Common myeloid progenitor, CD34-positive (primary cell): ENCODE measurements at regions not wholly inside any gene's neighbourhood (a gene's known extent, or its start where the extent isn't known, plus 50 kb on each side); places are given as distances from the start of the nearest gene placed in this dataset.

Source experiments
- CTCF ChIA-PET: fragments of 350-600 bp; sonication (Branson Sonifier 250); formaldehyde crosslinking; loops from one replicate; lab custom pipeline; 2021; ENCODE audit warnings: antibody characterized with exemption; lab: Charles Lee
- POLR2A ChIA-PET: fragments of 350-600 bp; sonication (Branson Sonifier 250); formaldehyde crosslinking; loops from one replicate; lab custom pipeline; 2021; ENCODE audit warnings: antibody characterized with exemption; lab: Charles Lee
- DNase-seq, 3 donors: peaks; one replicate each; pipeline versions ENCODE4 v3.0.0 to v3.0.0-alpha.2; 2013
- H3K27ac ChIP-seq, 2 experiments: 1 replicate in 1 of 2; 2 replicates in 1 of 2; pipeline ENCODE4 v1.7.0; 2013; ENCODE audit warnings: inconsistent platforms in 2 of 2, low read length in 2 of 2, mild to moderate bottlenecking in 2 of 2, low read depth in 1 of 2, moderate library complexity in 1 of 2; ENCODE audit not compliant: severe bottlenecking in 2 of 2, insufficient read depth in 1 of 2, poor library complexity in 1 of 2
- H3K27me3 ChIP-seq, 5 experiments: replicated peaks in 2 of 5; 1 replicate in 3 of 5; 2 replicates in 2 of 5; pipeline versions ENCODE4 v1.6.1 to v1.7.0; 2013; ENCODE audit warnings: low read length in 4 of 5, mild to moderate bottlenecking in 2 of 5, moderate library complexity in 2 of 5, inconsistent platforms in 1 of 5; ENCODE audit not compliant: insufficient read depth in 5 of 5, control insufficient read depth in 4 of 5
- H3K36me3 ChIP-seq, 4 experiments: 1 replicate in 2 of 4; 2 replicates in 2 of 4; pipeline versions ENCODE4 v1.6.1 to v1.7.0; 2013; ENCODE audit warnings: low read length in 3 of 4, control low read depth in 1 of 4, mild to moderate bottlenecking in 1 of 4; ENCODE audit not compliant: control insufficient read depth in 4 of 4, insufficient read depth in 4 of 4
- H3K4me1 ChIP-seq, 4 experiments: 1 replicate in 3 of 4; 2 replicates in 1 of 4; pipeline versions ENCODE4 v1.6.1 to v1.7.1; 2013; ENCODE audit warnings: low read length in 3 of 4, mild to moderate bottlenecking in 3 of 4, control low read depth in 1 of 4, inconsistent platforms in 1 of 4, moderate library complexity in 1 of 4; ENCODE audit not compliant: control insufficient read depth in 4 of 4, insufficient read depth in 4 of 4; ENCODE audit errors: control extremely low read depth in 1 of 4
- H3K4me3 ChIP-seq, 7 experiments: 1 replicate in 4 of 7; 2 replicates in 3 of 7; pipeline versions ENCODE4 v1.5.1 to v1.7.0; 2013; ENCODE audit warnings: mild to moderate bottlenecking in 7 of 7, low read length in 6 of 7, moderate library complexity in 6 of 7, inconsistent platforms in 2 of 7, low read depth in 2 of 7, control low read depth in 1 of 7; ENCODE audit not compliant: insufficient read depth in 4 of 7, control insufficient read depth in 1 of 7; ENCODE audit errors: extremely low read depth in 1 of 7
- H3K9me3 ChIP-seq, 5 experiments: 1 replicate in 4 of 5; 2 replicates in 1 of 5; pipeline versions ENCODE4 v1.6.1 to v1.7.1; 2013; ENCODE audit warnings: low read length in 4 of 5, mild to moderate bottlenecking in 2 of 5, inconsistent platforms in 1 of 5, low read depth in 1 of 5, moderate library complexity in 1 of 5; ENCODE audit not compliant: control insufficient read depth in 4 of 5, insufficient read depth in 2 of 5; ENCODE audit errors: control extremely low read depth in 1 of 5
- WGBS: methylation state at CpG from one replicate; pipeline ENCODE4 v1.1.5; 2013; ENCODE audit not compliant: insufficient coverage; 5-methylcytosine and 5-hydroxymethylcytosine counted together

- no peak for DNase-seq
- H3K27me3 ChIP-seq = no peaks in the 10 kb centered on the region
- 86% methylated on average over 1 of the region's 3 CpGs for whole genome bisulfite sequencing
- CTCF ChIA-PET = no interaction called here
- POLR2A ChIA-PET = no interaction called here
- no peaks in the 10 kb centered on the region for H3K36me3 ChIP-seq
- H3K9me3 ChIP-seq = no peaks in the 10 kb centered on the region
- H3K27ac ChIP-seq = no peak overlapping the region
- H3K4me3 ChIP-seq = no peak overlapping the region
- H3K4me1 ChIP-seq = no peaks in the 10 kb centered on the region
These were observed 673.4 kb downstream of the DTWD2 start for GRCh38 chr5:118314931-118315330.

- ChIA-PET POLR2A (no interaction called here), CTCF (no interaction called here)
- H3K27me3 ChIP-seq = no peaks in the 10 kb centered on the region
- H3K4me1 ChIP-seq = no peaks in the 10 kb centered on the region
- no peaks in the 10 kb centered on the region for H3K36me3 ChIP-seq
- H3K27ac ChIP-seq = no peak overlapping the region
- no CpG with 5 or more reads among the region's 5 CpGs for WGBS
- H3K9me3 ChIP-seq = no peaks in the 10 kb centered on the region
- H3K4me3 ChIP-seq = no peak overlapping the region
- DNase-seq = no peak
These were observed 677.1 kb downstream of the DTWD2 start for GRCh38 chr5:118311103-118311819.

GRCh38 chr5:118310401-118310800 lies 677.9 kb downstream of the DTWD2 start:
- no peak overlapping the region for H3K27ac ChIP-seq
- ChIA-PET POLR2A (no interaction called here), CTCF (no interaction called here)
- DNase-seq = no peak
- H3K36me3 ChIP-seq = no peaks in the 10 kb centered on the region
- no peaks in the 10 kb centered on the region for H3K9me3 ChIP-seq
- H3K27me3 ChIP-seq = no peaks in the 10 kb centered on the region
- no peaks in the 10 kb centered on the region for H3K4me1 ChIP-seq
- WGBS = 100% methylated on average over 2 of the region's 3 CpGs
- H3K4me3 ChIP-seq = no peak overlapping the region

GRCh38 chr5:118303296-118303695 lies 685.1 kb downstream of the DTWD2 start:
- Histone ChIP-seq H3K36me3 (no peaks in the 10 kb centered on the region), H3K9me3 (no peaks in the 10 kb centered on the region), H3K27me3 (no peaks in the 10 kb centered on the region), H3K4me1 (no peaks in the 10 kb centered on the region), H3K4me3 (no peak overlapping the region), H3K27ac (no peak overlapping the region)
- ChIA-PET CTCF (no interaction called here), POLR2A (no interaction called here)
- no CpG with 5 or more reads among the region's 2 CpGs for WGBS
- no peak for DNase-seq

GRCh38 chr5:118302786-118303185 lies 685.6 kb downstream of the DTWD2 start:
- H3K4me1 ChIP-seq = no peaks in the 10 kb centered on the region
- WGBS = 100% methylated on average over 1 of the region's 1 CpG
- H3K4me3 ChIP-seq = no peak overlapping the region
- ChIA-PET CTCF (no interaction called here), POLR2A (no interaction called here)
- no peaks in the 10 kb centered on the region for H3K36me3 ChIP-seq
- no peak overlapping the region for H3K27ac ChIP-seq
- no peak for DNase-seq
- no peaks in the 10 kb centered on the region for H3K9me3 ChIP-seq
- no peaks in the 10 kb centered on the region for H3K27me3 ChIP-seq

- H3K4me1 ChIP-seq = no peaks in the 10 kb centered on the region
- no peak overlapping the region for H3K4me3 ChIP-seq
- ChIA-PET POLR2A (no interaction called here), CTCF (no interaction called here)
- no peaks in the 10 kb centered on the region for H3K9me3 ChIP-seq
- H3K27me3 ChIP-seq = no peaks in the 10 kb centered on the region
- no peak for DNase-seq
- WGBS = 100% methylated on average over 1 of the region's 3 CpGs
- H3K36me3 ChIP-seq = no peaks in the 10 kb centered on the region
- no peak overlapping the region for H3K27ac ChIP-seq
These were observed 686.7 kb downstream of the DTWD2 start for GRCh38 chr5:118301696-118302095.

GRCh38 chr5:118295045-118295444 lies 693.3 kb downstream of the DTWD2 start:
- Histone ChIP-seq H3K27me3 (no peaks in the 10 kb centered on the region), H3K4me1 (no peaks in the 10 kb centered on the region), H3K36me3 (no peaks in the 10 kb centered on the region), H3K9me3 (peaks cover 0 to 2% (median 0%) of the 10 kb centered on the region in 5 experiments), H3K4me3 (no peak overlapping the region), H3K27ac (no peak overlapping the region)
- WGBS = 81% methylated on average over 5 of the region's 5 CpGs
- DNase-seq = no peak
- POLR2A ChIA-PET = no interaction called here
- CTCF ChIA-PET = no interaction called here
